ENCODE measurements at regions not wholly inside any gene's neighbourhood (a gene's known extent, or its start where the extent isn't known, plus 50 kb on each side); places are given as distances from the start of the nearest gene placed in this dataset.
"Not testable (repeated sequence)": the region's sequence is repeated elsewhere in the genome, so short reads cannot be mapped to it uniquely, and the experiment has no call there.

DNA sequence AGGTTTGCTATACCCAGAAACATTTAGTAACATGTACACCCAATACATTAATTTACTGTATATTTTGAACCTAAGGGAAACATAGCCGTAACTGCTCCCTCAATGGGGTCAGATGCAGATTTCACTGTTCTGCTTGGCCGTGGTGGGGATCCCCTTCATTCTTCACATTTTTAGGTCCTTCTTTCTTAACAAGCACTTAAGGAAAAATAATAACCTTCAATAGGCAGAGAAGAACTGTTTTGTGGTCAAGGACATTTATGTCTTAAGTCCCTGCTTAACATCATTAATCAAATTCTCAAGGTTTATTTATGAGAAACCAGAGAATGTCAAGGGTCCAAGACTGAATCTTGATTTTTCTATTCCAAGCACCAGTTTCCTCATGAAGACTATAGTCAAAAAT is 592.1 kb upstream of the ANKRD30A start:
- DNase-seq = no peak
- TF ChIP-seq EZH2phosphoT487 (IDR thresholded peaks at IDR 0.05; ENCODE audit: low read length) = no peak
- TF ChIP-seq EZH2 (optimal IDR thresholded peaks at IDR 0.05; ENCODE audit: low read depth, low read length) = no peak
- TF ChIP-seq, protein P1, sequence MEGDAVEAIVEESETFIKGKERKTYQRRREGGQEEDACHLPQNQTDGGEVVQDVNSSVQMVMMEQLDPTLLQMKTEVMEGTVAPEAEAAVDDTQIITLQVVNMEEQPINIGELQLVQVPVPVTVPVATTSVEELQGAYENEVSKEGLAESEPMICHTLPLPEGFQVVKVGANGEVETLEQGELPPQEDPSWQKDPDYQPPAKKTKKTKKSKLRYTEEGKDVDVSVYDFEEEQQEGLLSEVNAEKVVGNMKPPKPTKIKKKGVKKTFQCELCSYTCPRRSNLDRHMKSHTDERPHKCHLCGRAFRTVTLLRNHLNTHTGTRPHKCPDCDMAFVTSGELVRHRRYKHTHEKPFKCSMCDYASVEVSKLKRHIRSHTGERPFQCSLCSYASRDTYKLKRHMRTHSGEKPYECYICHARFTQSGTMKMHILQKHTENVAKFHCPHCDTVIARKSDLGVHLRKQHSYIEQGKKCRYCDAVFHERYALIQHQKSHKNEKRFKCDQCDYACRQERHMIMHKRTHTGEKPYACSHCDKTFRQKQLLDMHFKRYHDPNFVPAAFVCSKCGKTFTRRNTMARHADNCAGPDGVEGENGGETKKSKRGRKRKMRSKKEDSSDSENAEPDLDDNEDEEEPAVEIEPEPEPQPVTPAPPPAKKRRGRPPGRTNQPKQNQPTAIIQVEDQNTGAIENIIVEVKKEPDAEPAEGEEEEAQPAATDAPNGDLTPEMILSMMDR (IDR thresholded peaks at IDR 0.05; ENCODE audit: low read length) = no peak
- Histone ChIP-seq H3F3A (ENCODE audit: insufficient read depth, low read length) (no peaks in the 10 kb centered on the region), H4K20me1 (ENCODE audit: insufficient read depth, low read length) (no peaks in the 10 kb centered on the region), H3K9ac (ENCODE audit: low read length) (no peak overlapping the region), H3K36me3 (replicated peaks; ENCODE audit: insufficient read depth, low read length) (no peaks in the 10 kb centered on the region), H3K9me2 (replicated peaks; ENCODE audit: insufficient read depth, low read length) (no peaks in the 10 kb centered on the region), H3K4me2 (ENCODE audit: low read depth, low read length) (no peak overlapping the region), H3K9me3 (replicated peaks; ENCODE audit: insufficient read depth, low read length) (no peaks in the 10 kb centered on the region), H3K27me3 (replicated peaks; ENCODE audit: insufficient read depth, low read length) (no peaks in the 10 kb centered on the region), H3K4me1 (ENCODE audit: low read length) (no peaks in the 10 kb centered on the region), H2AFZ (ENCODE audit: low read length) (no peak overlapping the region), H3K79me2 (ENCODE audit: low read length) (no peaks in the 10 kb centered on the region), H3K27ac (ENCODE audit: low read length) (no peak overlapping the region), H3K4me3 (ENCODE audit: low read length) (no peak overlapping the region)

DNA sequence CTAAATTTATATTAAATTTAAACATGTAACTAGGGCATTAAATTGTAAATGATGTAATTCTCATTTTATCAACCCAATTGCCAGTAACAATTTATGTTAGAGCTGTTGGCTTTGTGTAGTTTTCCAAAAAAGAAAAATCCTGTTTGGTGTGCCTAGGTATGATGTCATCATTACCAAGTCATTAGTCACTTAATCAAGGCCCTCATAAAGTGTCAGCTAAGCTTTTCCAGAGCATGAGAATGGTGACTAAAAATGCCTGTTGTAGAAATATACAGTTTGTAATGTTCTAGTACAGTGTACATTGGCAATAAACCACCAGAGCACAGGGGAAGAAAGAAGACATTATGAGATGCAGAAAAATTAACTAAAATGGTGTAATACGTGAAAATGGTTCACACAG is 593.8 kb upstream of the ANKRD30A start:
- Histone ChIP-seq H3K36me3 (replicated peaks; ENCODE audit: insufficient read depth, low read length) (no peaks in the 10 kb centered on the region), H3K4me3 (ENCODE audit: low read length) (no peak overlapping the region), H3K27me3 (replicated peaks; ENCODE audit: insufficient read depth, low read length) (no peaks in the 10 kb centered on the region), H3K9me3 (replicated peaks; ENCODE audit: insufficient read depth, low read length) (no peaks in the 10 kb centered on the region), H4K20me1 (ENCODE audit: insufficient read depth, low read length) (no peaks in the 10 kb centered on the region), H3K4me1 (ENCODE audit: low read length) (no peaks in the 10 kb centered on the region), H3K4me2 (ENCODE audit: low read depth, low read length) (no peak overlapping the region), H3K79me2 (ENCODE audit: low read length) (no peaks in the 10 kb centered on the region), H2AFZ (ENCODE audit: low read length) (no peak overlapping the region), H3F3A (ENCODE audit: insufficient read depth, low read length) (no peaks in the 10 kb centered on the region), H3K9ac (ENCODE audit: low read length) (no peak overlapping the region), H3K9me2 (replicated peaks; ENCODE audit: insufficient read depth, low read length) (no peaks in the 10 kb centered on the region), H3K27ac (ENCODE audit: low read length) (no peak overlapping the region)
- TF ChIP-seq EZH2phosphoT487 (IDR thresholded peaks at IDR 0.05; ENCODE audit: low read length) (no peak), EZH2 (optimal IDR thresholded peaks at IDR 0.05; ENCODE audit: low read depth, low read length) (no peak)
- TF ChIP-seq, protein P1 (IDR thresholded peaks at IDR 0.05; ENCODE audit: low read length) = no peak
- no peak for DNase-seq

DNA sequence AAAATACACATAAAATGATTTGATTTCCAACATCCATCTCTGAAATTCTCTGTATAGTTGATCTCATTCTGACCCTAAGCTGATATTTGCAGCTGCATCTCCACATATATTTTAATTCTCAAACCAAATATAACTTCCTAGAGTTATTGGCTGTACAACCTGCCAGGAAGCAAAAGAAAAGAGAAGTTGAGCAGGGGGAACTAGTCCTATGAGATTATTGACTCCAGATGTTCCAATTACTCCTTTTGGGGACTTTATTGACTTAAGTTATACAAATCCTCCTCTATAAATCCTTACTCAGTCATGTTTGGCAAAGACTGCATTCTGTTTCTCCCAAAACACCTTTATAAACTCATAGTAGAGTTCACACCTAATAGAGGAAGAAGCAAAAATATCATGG is 599.4 kb upstream of the ANKRD30A start:
- H3K4me3 ChIP-seq (ENCODE audit: low read length) = no peak overlapping the region
- H3K36me3 ChIP-seq (replicated peaks; ENCODE audit: insufficient read depth, low read length) = no peaks in the 10 kb centered on the region
- DNase-seq = no peak
- no peaks in the 10 kb centered on the region for H3K79me2 ChIP-seq (ENCODE audit: low read length)
- H3K4me2 ChIP-seq (ENCODE audit: low read depth, low read length) = no peak overlapping the region
- H3K9ac ChIP-seq (ENCODE audit: low read length) = no peak overlapping the region
- H3K27ac ChIP-seq (ENCODE audit: low read length) = no peak overlapping the region
- no peaks in the 10 kb centered on the region for H3F3A ChIP-seq (ENCODE audit: insufficient read depth, low read length)
- no peaks in the 10 kb centered on the region for H3K4me1 ChIP-seq (ENCODE audit: low read length)
- no peak overlapping the region for H2AFZ ChIP-seq (ENCODE audit: low read length)
- TF ChIP-seq EZH2 (optimal IDR thresholded peaks at IDR 0.05; ENCODE audit: low read depth, low read length) (no peak), EZH2phosphoT487 (IDR thresholded peaks at IDR 0.05; ENCODE audit: low read length) (no peak)
- TF ChIP-seq, protein P1 (IDR thresholded peaks at IDR 0.05; ENCODE audit: low read length) = no peak
- H3K9me3 ChIP-seq (replicated peaks; ENCODE audit: insufficient read depth, low read length) = no peaks in the 10 kb centered on the region
- H4K20me1 ChIP-seq (ENCODE audit: insufficient read depth, low read length) = no peaks in the 10 kb centered on the region
- H3K27me3 ChIP-seq (replicated peaks; ENCODE audit: insufficient read depth, low read length) = no peaks in the 10 kb centered on the region
- no peaks in the 10 kb centered on the region for H3K9me2 ChIP-seq (replicated peaks; ENCODE audit: insufficient read depth, low read length)

DNA sequence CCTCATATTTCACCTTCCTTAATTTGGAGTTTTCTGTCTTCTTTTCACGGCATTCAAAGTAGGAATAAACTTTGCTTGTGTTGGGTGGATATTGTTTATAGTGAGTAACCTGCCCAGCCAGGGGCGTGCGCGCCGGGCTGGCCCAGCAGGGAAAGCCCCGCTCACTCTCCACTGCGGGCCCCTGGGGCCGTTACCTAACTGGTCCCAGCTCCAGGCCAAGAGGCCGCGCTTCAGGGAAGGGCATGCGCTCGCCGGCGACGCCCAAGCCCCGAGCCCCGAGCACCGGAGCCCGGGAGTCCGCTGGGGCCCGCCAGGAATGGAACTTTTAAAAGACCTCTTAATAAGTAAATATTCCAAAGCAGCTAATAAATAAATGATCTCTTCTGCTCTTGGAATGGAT is 601.3 kb upstream of the ANKRD30A start:
- not testable (repeated sequence) for H3K4me2 ChIP-seq (ENCODE audit: low read depth, low read length); H3K79me2 ChIP-seq (ENCODE audit: low read length); H2AFZ ChIP-seq (ENCODE audit: low read length); H3K9ac ChIP-seq (ENCODE audit: low read length); H3F3A ChIP-seq (ENCODE audit: insufficient read depth, low read length); H3K4me1 ChIP-seq (ENCODE audit: low read length); H3K9me2 ChIP-seq (replicated peaks; ENCODE audit: insufficient read depth, low read length); H3K9me3 ChIP-seq (replicated peaks; ENCODE audit: insufficient read depth, low read length); H3K27ac ChIP-seq (ENCODE audit: low read length); H3K4me3 ChIP-seq (ENCODE audit: low read length); H3K27me3 ChIP-seq (replicated peaks; ENCODE audit: insufficient read depth, low read length); DNase-seq; H4K20me1 ChIP-seq (ENCODE audit: insufficient read depth, low read length); H3K36me3 ChIP-seq (replicated peaks; ENCODE audit: insufficient read depth, low read length)

All from MM.1S (cell line).